ENCODE measurements at regions not wholly inside any gene's neighbourhood (a gene's known extent, or its start where the extent isn't known, plus 50 kb on each side); places are given as distances from the start of the nearest gene placed in this dataset.

DNA sequence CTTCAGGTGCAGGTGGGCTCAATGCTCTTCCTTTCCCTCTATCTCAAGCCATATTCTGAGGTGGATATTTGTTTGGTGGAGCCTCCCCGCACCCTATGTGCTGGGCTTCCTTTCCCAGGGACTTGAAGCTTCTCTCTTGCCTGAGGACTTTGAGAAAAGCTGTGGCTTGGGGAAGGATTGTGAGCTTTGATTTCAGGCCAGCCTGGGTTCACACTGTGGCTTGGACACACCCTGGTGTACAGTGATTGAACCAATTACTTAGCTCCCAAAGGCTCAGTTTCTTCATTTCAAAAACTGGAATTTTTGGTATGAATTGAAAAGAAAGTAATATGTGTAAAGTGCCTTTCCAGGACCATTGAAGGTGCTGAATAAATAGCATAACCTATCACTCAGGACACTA is 224.5 kb upstream of the GLI3 start:
- no peaks in the 10 kb centered on the region for H3K79me2 ChIP-seq (ENCODE audit: insufficient read depth, low read length)
- no TSS peak for BruUV-seq (replicated peaks)
- H3K4me3 ChIP-seq (replicated peaks in 1 of 2; ENCODE audit: low read depth in 1 of 2, low read length in 2 of 2): no peak overlapping the region
- H2AFZ ChIP-seq (ENCODE audit: low read depth, low read length, poor library complexity, severe bottlenecking): no peak overlapping the region
- H3K4me2 ChIP-seq (ENCODE audit: low read length): no peak overlapping the region
- ChIA-PET CTCF (no interaction called here), RAD21 (ENCODE audit: low non-redundant PET in 1 of 2, low total read pairs in 2 of 2, uncharacterized antibody in 2 of 2, unreplicated experiment in 2 of 2) (no interaction called here), POLR2A (no interaction called here)
- no peak overlapping the region for H3K27ac ChIP-seq (ENCODE audit: low read depth, low read length)
- no peaks in the 10 kb centered on the region for H3K4me1 ChIP-seq (ENCODE audit: control insufficient read depth in 1 of 2, insufficient read depth in 2 of 2, low read length in 2 of 2)
- no peaks in the 10 kb centered on the region for H3K27me3 ChIP-seq (ENCODE audit: insufficient read depth, low read length)
- no peaks in the 10 kb centered on the region; a peak in 1 of 4 replicates for H3K9me3 ChIP-seq (ENCODE audit: control insufficient read depth in 1 of 2, insufficient read depth in 1 of 2, low read depth in 1 of 2, low read length in 2 of 2)
- no peaks in the 10 kb centered on the region for H3K9me2 ChIP-seq (ENCODE audit: insufficient read depth)
- H4K20me1 ChIP-seq (ENCODE audit: insufficient read depth): no peaks in the 10 kb centered on the region
- no peak for DNase-seq (ENCODE audit: low read depth, low spot score)
- no peak for TF ChIP-seq ZNF274 (IDR thresholded peaks at IDR 0.05; ENCODE audit: low read depth, low read length)
- TF ChIP-seq JUND (IDR thresholded peaks at IDR 0.05): no peak
- TF ChIP-seq, protein P1, sequence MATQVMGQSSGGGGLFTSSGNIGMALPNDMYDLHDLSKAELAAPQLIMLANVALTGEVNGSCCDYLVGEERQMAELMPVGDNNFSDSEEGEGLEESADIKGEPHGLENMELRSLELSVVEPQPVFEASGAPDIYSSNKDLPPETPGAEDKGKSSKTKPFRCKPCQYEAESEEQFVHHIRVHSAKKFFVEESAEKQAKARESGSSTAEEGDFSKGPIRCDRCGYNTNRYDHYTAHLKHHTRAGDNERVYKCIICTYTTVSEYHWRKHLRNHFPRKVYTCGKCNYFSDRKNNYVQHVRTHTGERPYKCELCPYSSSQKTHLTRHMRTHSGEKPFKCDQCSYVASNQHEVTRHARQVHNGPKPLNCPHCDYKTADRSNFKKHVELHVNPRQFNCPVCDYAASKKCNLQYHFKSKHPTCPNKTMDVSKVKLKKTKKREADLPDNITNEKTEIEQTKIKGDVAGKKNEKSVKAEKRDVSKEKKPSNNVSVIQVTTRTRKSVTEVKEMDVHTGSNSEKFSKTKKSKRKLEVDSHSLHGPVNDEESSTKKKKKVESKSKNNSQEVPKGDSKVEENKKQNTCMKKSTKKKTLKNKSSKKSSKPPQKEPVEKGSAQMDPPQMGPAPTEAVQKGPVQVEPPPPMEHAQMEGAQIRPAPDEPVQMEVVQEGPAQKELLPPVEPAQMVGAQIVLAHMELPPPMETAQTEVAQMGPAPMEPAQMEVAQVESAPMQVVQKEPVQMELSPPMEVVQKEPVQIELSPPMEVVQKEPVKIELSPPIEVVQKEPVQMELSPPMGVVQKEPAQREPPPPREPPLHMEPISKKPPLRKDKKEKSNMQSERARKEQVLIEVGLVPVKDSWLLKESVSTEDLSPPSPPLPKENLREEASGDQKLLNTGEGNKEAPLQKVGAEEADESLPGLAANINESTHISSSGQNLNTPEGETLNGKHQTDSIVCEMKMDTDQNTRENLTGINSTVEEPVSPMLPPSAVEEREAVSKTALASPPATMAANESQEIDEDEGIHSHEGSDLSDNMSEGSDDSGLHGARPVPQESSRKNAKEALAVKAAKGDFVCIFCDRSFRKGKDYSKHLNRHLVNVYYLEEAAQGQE (IDR thresholded peaks at IDR 0.05; ENCODE audit: low read depth): no peak
- TF ChIP-seq ELF1 (IDR thresholded peaks at IDR 0.05; ENCODE audit: borderline replicate concordance, low read depth): no peak
- no peak for TF ChIP-seq TCF7L2 (IDR thresholded peaks at IDR 0.05; ENCODE audit: borderline replicate concordance, extremely low read depth, insufficient read depth, insufficient read length)
- no peak for TF ChIP-seq CEBPB (IDR thresholded peaks at IDR 0.05; ENCODE audit: low read depth)
- TF ChIP-seq, protein P2, sequence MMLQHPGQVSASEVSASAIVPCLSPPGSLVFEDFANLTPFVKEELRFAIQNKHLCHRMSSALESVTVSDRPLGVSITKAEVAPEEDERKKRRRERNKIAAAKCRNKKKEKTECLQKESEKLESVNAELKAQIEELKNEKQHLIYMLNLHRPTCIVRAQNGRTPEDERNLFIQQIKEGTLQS (IDR thresholded peaks at IDR 0.05): no peak
- no peak for TF ChIP-seq POLR2AphosphoS5 (IDR thresholded peaks at IDR 0.05; ENCODE audit: low read depth, low read length)
- no peak for TF ChIP-seq SP1 (IDR thresholded peaks at IDR 0.05; ENCODE audit: low read depth)
- no peak for TF ChIP-seq YY1 (IDR thresholded peaks at IDR 0.05; ENCODE audit: extremely low read depth, insufficient replicate concordance, low read depth, low read length)
- no peak for TF ChIP-seq POLR2A (IDR thresholded peaks at IDR 0.05; ENCODE audit: borderline replicate concordance, extremely low read depth, insufficient read depth, insufficient read length)
- TF ChIP-seq, protein P3, sequence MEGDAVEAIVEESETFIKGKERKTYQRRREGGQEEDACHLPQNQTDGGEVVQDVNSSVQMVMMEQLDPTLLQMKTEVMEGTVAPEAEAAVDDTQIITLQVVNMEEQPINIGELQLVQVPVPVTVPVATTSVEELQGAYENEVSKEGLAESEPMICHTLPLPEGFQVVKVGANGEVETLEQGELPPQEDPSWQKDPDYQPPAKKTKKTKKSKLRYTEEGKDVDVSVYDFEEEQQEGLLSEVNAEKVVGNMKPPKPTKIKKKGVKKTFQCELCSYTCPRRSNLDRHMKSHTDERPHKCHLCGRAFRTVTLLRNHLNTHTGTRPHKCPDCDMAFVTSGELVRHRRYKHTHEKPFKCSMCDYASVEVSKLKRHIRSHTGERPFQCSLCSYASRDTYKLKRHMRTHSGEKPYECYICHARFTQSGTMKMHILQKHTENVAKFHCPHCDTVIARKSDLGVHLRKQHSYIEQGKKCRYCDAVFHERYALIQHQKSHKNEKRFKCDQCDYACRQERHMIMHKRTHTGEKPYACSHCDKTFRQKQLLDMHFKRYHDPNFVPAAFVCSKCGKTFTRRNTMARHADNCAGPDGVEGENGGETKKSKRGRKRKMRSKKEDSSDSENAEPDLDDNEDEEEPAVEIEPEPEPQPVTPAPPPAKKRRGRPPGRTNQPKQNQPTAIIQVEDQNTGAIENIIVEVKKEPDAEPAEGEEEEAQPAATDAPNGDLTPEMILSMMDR (IDR thresholded peaks at IDR 0.05 in 2 of 3, conservative IDR thresholded peaks at IDR 0.05 in 1 of 3; ENCODE audit: borderline replicate concordance in 1 of 3, insufficient read depth in 1 of 3, low read depth in 2 of 3, low read length in 2 of 3): no peak
- TF ChIP-seq, protein P4, sequence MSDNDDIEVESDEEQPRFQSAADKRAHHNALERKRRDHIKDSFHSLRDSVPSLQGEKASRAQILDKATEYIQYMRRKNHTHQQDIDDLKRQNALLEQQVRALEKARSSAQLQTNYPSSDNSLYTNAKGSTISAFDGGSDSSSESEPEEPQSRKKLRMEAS (IDR thresholded peaks at IDR 0.05): no peak
- intact Hi-C loops (cut with micrococcal nuclease): no loop called here
- H3K9ac ChIP-seq (ENCODE audit: low read length): no peak overlapping the region
- no peak for ATAC-seq
- H3K36me3 ChIP-seq (ENCODE audit: control insufficient read depth in 1 of 2, insufficient read depth in 2 of 2, low read length in 2 of 2): no peaks in the 10 kb centered on the region
